SU-DHL-6 (cell line): ENCODE measurements at regions not wholly inside any gene's neighbourhood (a gene's known extent, or its start where the extent isn't known, plus 50 kb on each side); places are given as distances from the start of the nearest gene placed in this dataset.

Experiments
- CTCF ChIP-seq: fragments of 200-600 bp; sonication (generic); IDR thresholded peaks from one replicate; pipeline ENCODE4 v1.5.1; 2017; ENCODE audit warnings: antibody characterized with exemption, mild to moderate bottlenecking, low read length, moderate library complexity; ENCODE audit not compliant: insufficient read depth, poor library complexity, severe bottlenecking
- EZH2phosphoT487 ChIP-seq: fragments of 200-600 bp; sonication (generic), shearing (Covaris generic); conservative IDR thresholded peaks from 2 replicates; pipeline ENCODE4 v1.6.1; 2018; ENCODE audit warnings: mild to moderate bottlenecking, antibody characterized with exemption, low read length, moderate library complexity, mixed read lengths

GRCh38 chr2:160974803-160975202, 185.4 kb upstream of the TANK start:
- no peak for TF ChIP-seq CTCF
- TF ChIP-seq EZH2phosphoT487 = no peak
